Thoracic aorta (tissue), 2 donors: ENCODE measurements at regions not wholly inside any gene's neighbourhood (a gene's known extent, or its start where the extent isn't known, plus 50 kb on each side); places are given as distances from the start of the nearest gene placed in this dataset.

ENCODE experiments used
- ATAC-seq: fragments of 150-250 bp; one replicate; pipeline ENCODE4 v1.8.0; 2017; ENCODE audit warnings: low read depth; ENCODE audit not compliant: insufficient number of reproducible peaks, low FRiP score
- DNase-seq: peaks from one replicate; pipeline ENCODE4 v3.0.0-alpha.2; 2020; ENCODE audit warnings: low spot score
- H3K27ac ChIP-seq, 2 donors: fragments of 200-600 bp; sonication (generic); 1 replicate in 1 of 2; 2 replicates in 1 of 2; pipeline ENCODE4 v1.5.1; 2016; ENCODE audit warnings: mild to moderate bottlenecking in 2 of 2, moderate library complexity in 2 of 2
- H3K27me3 ChIP-seq: fragments of 200-600 bp; sonication (generic); replicated peaks from 2 replicates; pipeline ENCODE4 v1.6.0; 2016; ENCODE audit warnings: mild to moderate bottlenecking; ENCODE audit not compliant: insufficient read depth
- H3K36me3 ChIP-seq: fragments of 200-600 bp; sonication (generic); one replicate; pipeline ENCODE4 v1.5.1; 2016
- H3K4me1 ChIP-seq, 2 donors: fragments of 200-600 bp; sonication (generic); 1 replicate in 1 of 2; 2 replicates in 1 of 2; pipeline versions ENCODE4 v1.5.1 to v1.6.0; 2016; ENCODE audit warnings: low read depth in 2 of 2, mild to moderate bottlenecking in 1 of 2; ENCODE audit not compliant: control insufficient read depth in 1 of 2
- H3K4me3 ChIP-seq: fragments of 200-600 bp; sonication (generic); 2 replicates; pipeline ENCODE4 v1.5.1; 2016; ENCODE audit warnings: mild to moderate bottlenecking
- H3K9me3 ChIP-seq: fragments of 200-600 bp; sonication (generic); 2 replicates; pipeline ENCODE4 v1.5.1; 2016
- TF ChIP-seq, protein P1 (sequence below): fragments of 200-600 bp; sonication (generic); IDR thresholded peaks from one replicate; pipeline ENCODE4 v1.5.1; 2019; ENCODE audit warnings: antibody characterized with exemption

DNA sequence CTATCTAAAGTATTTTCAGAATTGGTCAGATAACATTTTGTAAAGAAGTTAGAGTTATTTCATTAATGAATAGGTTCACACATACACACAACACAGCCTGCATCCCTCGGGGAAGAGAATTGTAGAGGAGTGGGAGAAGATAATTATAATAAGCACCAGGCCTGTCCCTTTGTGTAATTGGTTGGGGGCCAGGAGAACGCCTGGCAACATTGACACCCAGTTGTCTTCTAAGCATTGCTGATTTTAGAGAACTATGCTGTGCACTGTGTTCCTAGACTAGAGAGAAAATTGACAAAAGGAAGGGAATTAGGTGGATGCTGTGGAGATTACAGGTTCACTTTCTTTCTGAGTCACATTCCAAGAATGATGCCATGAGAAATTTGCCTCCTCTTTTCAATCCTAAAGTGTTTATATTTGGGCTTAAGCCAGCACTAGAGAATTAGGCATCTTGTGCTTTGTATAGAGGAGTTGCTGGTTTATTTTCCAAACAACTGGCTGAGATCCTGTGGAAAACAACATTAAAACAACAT is 247.6 kb downstream of the COX7C start:
- no peak for DNase-seq
- ATAC-seq: no peak
- H3K9me3 ChIP-seq: no peaks in the 10 kb centered on the region
- no peaks in the 10 kb centered on the region for H3K4me1 ChIP-seq
- no peak overlapping the region for H3K27ac ChIP-seq
- H3K36me3 ChIP-seq: no peaks in the 10 kb centered on the region
- H3K27me3 ChIP-seq: no peaks in the 10 kb centered on the region
- TF ChIP-seq, protein P1, sequence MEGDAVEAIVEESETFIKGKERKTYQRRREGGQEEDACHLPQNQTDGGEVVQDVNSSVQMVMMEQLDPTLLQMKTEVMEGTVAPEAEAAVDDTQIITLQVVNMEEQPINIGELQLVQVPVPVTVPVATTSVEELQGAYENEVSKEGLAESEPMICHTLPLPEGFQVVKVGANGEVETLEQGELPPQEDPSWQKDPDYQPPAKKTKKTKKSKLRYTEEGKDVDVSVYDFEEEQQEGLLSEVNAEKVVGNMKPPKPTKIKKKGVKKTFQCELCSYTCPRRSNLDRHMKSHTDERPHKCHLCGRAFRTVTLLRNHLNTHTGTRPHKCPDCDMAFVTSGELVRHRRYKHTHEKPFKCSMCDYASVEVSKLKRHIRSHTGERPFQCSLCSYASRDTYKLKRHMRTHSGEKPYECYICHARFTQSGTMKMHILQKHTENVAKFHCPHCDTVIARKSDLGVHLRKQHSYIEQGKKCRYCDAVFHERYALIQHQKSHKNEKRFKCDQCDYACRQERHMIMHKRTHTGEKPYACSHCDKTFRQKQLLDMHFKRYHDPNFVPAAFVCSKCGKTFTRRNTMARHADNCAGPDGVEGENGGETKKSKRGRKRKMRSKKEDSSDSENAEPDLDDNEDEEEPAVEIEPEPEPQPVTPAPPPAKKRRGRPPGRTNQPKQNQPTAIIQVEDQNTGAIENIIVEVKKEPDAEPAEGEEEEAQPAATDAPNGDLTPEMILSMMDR: no peak
- H3K4me3 ChIP-seq: no peak overlapping the region

DNA sequence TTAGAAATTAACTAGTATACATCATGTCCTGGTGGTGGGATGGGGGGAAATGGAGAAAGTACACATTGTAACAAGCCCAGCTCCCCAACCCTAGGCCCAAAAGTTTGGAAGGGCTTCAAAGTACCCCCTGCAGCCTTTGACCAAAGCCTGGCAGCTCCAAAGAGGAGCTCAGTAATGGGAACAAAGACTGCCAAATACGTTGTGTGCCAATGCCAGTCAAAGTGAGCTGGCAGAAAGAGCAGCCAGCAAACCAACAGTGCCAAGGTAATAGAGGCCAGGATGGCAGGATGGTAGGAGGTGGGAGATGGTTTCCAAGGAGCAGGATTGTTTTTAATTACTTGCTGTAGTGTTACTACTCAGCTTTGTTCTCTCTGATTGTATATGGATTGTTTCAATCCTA is 248.3 kb downstream of the COX7C start:
- Histone ChIP-seq H3K36me3 (no peaks in the 10 kb centered on the region), H3K4me1 (no peaks in the 10 kb centered on the region), H3K9me3 (no peaks in the 10 kb centered on the region), H3K27ac (no peak overlapping the region), H3K27me3 (no peaks in the 10 kb centered on the region), H3K4me3 (no peak overlapping the region)
- TF ChIP-seq, protein P1: no peak
- DNase-seq (no peak), ATAC-seq (no peak)

DNA sequence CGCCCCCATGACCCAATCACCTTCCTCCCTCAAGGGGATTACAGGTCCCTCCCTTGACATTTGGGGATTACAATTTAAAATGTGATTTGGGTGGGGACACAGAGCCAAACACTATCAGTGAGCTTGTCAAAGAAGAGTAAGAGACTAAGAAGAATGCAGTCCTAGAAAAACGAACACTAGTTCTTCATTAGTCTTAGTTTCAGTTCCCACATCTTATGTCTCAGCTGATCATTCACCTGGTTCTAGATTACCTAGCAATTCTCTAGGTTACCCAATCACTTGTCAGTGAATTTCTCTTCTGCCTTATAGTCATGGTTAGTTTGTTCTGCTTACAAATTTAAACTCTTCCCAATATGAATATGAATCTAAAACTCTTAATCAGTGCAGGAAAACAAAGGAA is 251.5 kb downstream of the COX7C start:
- Histone ChIP-seq H3K36me3 (no peaks in the 10 kb centered on the region), H3K4me3 (no peak overlapping the region), H3K27ac (no peak overlapping the region), H3K27me3 (no peaks in the 10 kb centered on the region), H3K4me1 (no peaks in the 10 kb centered on the region), H3K9me3 (no peaks in the 10 kb centered on the region)
- ATAC-seq (no peak), DNase-seq (no peak)
- TF ChIP-seq, protein P1: no peak

DNA sequence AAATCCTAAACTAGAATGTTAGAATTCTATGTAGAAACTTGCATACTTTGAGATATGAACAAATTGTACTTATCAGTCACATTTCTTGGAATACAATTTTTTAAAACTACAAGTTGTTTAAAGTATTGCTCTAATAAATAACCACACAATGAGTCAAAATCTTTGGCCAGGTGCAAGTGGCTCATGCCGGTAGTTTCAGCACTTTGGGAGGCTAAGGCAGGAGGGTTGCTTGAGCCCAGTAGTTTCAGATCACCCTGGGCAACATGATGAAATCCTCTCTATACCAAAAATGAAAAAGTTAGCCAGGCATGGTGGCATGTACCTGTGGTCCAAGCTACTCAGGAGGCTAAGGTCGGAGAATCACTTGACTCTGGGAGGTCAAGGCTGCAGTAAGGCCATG is 257.8 kb downstream of the COX7C start:
- no peaks in the 10 kb centered on the region for H3K36me3 ChIP-seq
- DNase-seq: no peak
- no peaks in the 10 kb centered on the region for H3K4me1 ChIP-seq
- H3K9me3 ChIP-seq: no peaks in the 10 kb centered on the region
- H3K4me3 ChIP-seq: no peak overlapping the region
- H3K27ac ChIP-seq: no peak overlapping the region
- no peak for ATAC-seq
- no peaks in the 10 kb centered on the region for H3K27me3 ChIP-seq
- TF ChIP-seq, protein P1: no peak

DNA sequence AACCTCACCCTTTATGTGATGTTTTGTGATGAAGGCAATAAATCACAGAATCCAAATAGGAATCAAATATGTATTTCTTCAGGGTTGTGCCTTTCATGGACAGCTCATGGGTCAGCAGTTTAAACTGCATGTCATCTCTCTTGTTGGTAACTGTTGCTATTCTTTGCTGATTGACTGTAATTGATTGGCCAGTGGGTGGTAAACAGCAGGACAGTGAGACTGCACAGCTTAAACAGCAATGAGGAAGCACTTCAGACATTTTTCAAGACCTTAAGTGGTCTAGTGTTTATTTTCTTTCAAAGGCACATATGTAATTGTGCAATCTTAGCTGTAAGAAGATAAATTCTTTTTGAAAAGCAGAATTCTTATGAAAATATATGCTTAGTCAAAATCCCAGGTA is 260.5 kb downstream of the COX7C start:
- Histone ChIP-seq H3K27ac (no peak overlapping the region), H3K36me3 (no peaks in the 10 kb centered on the region), H3K4me3 (no peak overlapping the region), H3K4me1 (peaks cover 0 to 13% of the 10 kb centered on the region in 2 donors), H3K27me3 (no peaks in the 10 kb centered on the region), H3K9me3 (no peaks in the 10 kb centered on the region)
- ATAC-seq (no peak), DNase-seq (no peak)
- TF ChIP-seq, protein P1: no peak
